ENCODE measurements at regions not wholly inside any gene's neighbourhood (a gene's known extent, or its start where the extent isn't known, plus 50 kb on each side); places are given as distances from the start of the nearest gene placed in this dataset.

GRCh38 chr2:36271266-36271665, 84.3 kb upstream of the CRIM1 start:
- no peak for TF ChIP-seq CTCF (conservative IDR thresholded peaks at IDR 0.05)
- no peak for TF ChIP-seq EZH2 (IDR thresholded peaks at IDR 0.05; ENCODE audit: low read depth)

All from PC-9 (cell line).